HepG2 (cell line): ENCODE measurements at regions not wholly inside any gene's neighbourhood (a gene's known extent, or its start where the extent isn't known, plus 50 kb on each side); places are given as distances from the start of the nearest gene placed in this dataset.

Experiments used
- ATAC-seq: fragments of 200-7000 bp; cut with Tn5 transposase; 3 replicates; pipeline ENCODE4 v1.9.1; 2020; ENCODE audit warnings: mild to moderate bottlenecking, moderate library complexity
- BruUV-seq: library from RNA; stranded (reverse); fragments of 400-500 nt; replicated peaks from 2 replicates; lab custom pipeline; 2021; lab: Mats Ljungman, UMichigan
- CTCF ChIA-PET: fragments of 300-600 bp; formaldehyde crosslinking; extraction: SDS; loops from one replicate; lab custom pipeline; 2021; ENCODE audit warnings: low total read pairs, inconsistent platforms, low intra/inter-chr PET ratio; lab: Yijun Ruan, JAX
- POLR2A ChIA-PET: fragments of 350-600 bp; sonication (Branson Sonifier 250); formaldehyde crosslinking; loops from one replicate; lab custom pipeline; 2020; ENCODE audit warnings: antibody characterized with exemption, inconsistent platforms; lab: Yijun Ruan, JAX
- DNase-seq: peaks from one replicate; pipeline ENCODE4 v3.0.0-alpha.2; 2015; ENCODE audit warnings: low spot score
- FAIRE-seq: peaks from 3 replicates; lab custom pipeline; 2011; peaks lifted over from hg19 to GRCh38; lab: Jason Lieb, UNC
- H2AFZ ChIP-seq: one replicate; pipeline ENCODE4 v1.6.1; 2011; ENCODE audit warnings: low read length, inconsistent platforms
- H3K27ac ChIP-seq: fragments of 300-600 bp; 3 replicates; pipeline ENCODE4 v1.8.0; 2011; ENCODE audit warnings: mixed run types, mild to moderate bottlenecking, mixed read lengths, low read length, inconsistent platforms; ENCODE audit not compliant: insufficient read depth; ENCODE audit errors: extremely low read length
- H3K27me3 ChIP-seq, 2 experiments: fragments of 200-600 bp in 1 of 2; 2 replicates in 1 of 2; 3 replicates in 1 of 2; pipeline versions ENCODE4 v1.6.0 to v1.8.0; 2011; ENCODE audit warnings: low read length in 2 of 2, mild to moderate bottlenecking in 2 of 2, moderate library complexity in 2 of 2, inconsistent platforms in 1 of 2; ENCODE audit not compliant: insufficient read depth in 2 of 2, control insufficient read depth in 1 of 2
- H3K36me3 ChIP-seq, 2 experiments: fragments of 200-600 bp in 1 of 2; replicated peaks in 1 of 2; 2 replicates in 1 of 2; 3 replicates in 1 of 2; pipeline versions ENCODE4 v1.5.1 to v1.8.0; 2011; ENCODE audit warnings: low read length in 2 of 2, inconsistent platforms in 1 of 2; ENCODE audit not compliant: insufficient read depth in 2 of 2, control insufficient read depth in 1 of 2
- H3K4me1 ChIP-seq: 2 replicates; pipeline ENCODE4 v1.5.1; 2012; ENCODE audit warnings: low read length, inconsistent platforms; ENCODE audit not compliant: insufficient read depth
- H3K4me2 ChIP-seq: 2 replicates; pipeline ENCODE4 v1.6.0; 2011; ENCODE audit warnings: low read depth, low read length, inconsistent platforms
- H3K4me3 ChIP-seq, 3 experiments: fragments of 200-600 bp in 1 of 3; sonication (generic), shearing (Covaris generic) in 1 of 3; replicated peaks in 1 of 3; 2 replicates each; pipeline ENCODE4 v1.5.1; 2011 to 2016; ENCODE audit warnings: low read length in 3 of 3, inconsistent platforms in 2 of 3, low read depth in 2 of 3, mild to moderate bottlenecking in 2 of 3, control low read depth in 1 of 3, mixed read lengths in 1 of 3; ENCODE audit not compliant: insufficient read depth in 1 of 3
- H3K79me2 ChIP-seq: one replicate; pipeline ENCODE4 v1.6.1; 2011; ENCODE audit warnings: low read length, inconsistent platforms; ENCODE audit not compliant: insufficient read depth
- H3K9ac ChIP-seq: 2 replicates; pipeline ENCODE4 v1.6.0; 2011; ENCODE audit warnings: mild to moderate bottlenecking, low read depth, low read length, inconsistent platforms; ENCODE audit not compliant: insufficient read depth
- H3K9me3 ChIP-seq: 2 replicates; pipeline ENCODE4 v1.5.1; 2012; ENCODE audit warnings: mild to moderate bottlenecking, low read length
- H4K20me1 ChIP-seq: 2 replicates; pipeline ENCODE4 v1.6.0; 2011; ENCODE audit warnings: inconsistent platforms, mild to moderate bottlenecking, low read length, moderate library complexity; ENCODE audit not compliant: insufficient read depth
- AGO1 ChIP-seq: fragments of 200-400 bp; formaldehyde crosslinking; IDR thresholded peaks from 2 replicates; pipeline ENCODE4 v1.6.1; 2017; ENCODE audit warnings: mild to moderate bottlenecking, low read depth, low read length, moderate library complexity; ENCODE audit not compliant: poor library complexity, severe bottlenecking
- FOXM1 ChIP-seq: sonication (generic); formaldehyde crosslinking; IDR thresholded peaks from 2 replicates; pipeline ENCODE4 v1.5.0; 2020; ENCODE audit warnings: missing genetic modification reagents
- SMARCE1 ChIP-seq: fragments of 450-650 bp; IDR thresholded peaks from 2 replicates; pipeline ENCODE4 v1.6.1; 2017; ENCODE audit warnings: borderline replicate concordance
- ZNF572 ChIP-seq: sonication (generic); formaldehyde crosslinking; IDR thresholded peaks from 2 replicates; pipeline ENCODE4 v1.5.1; 2020; ENCODE audit warnings: mild to moderate bottlenecking, missing genetic modification reagents
- WGBS: methylation state at CpG from one replicate; pipeline ENCODE4 v1.1.6; 2017; ENCODE audit warnings: low lambda C conversion rate; 5-methylcytosine and 5-hydroxymethylcytosine counted together
- in situ Hi-C: cut with HindIII; loops from 2 replicates; pipeline ENCODE4 v1.10.0; 2017; ENCODE audit warnings: low pct_unique_long_range_greater_than_20kb; ENCODE audit not compliant: extremely low pct_ligation_motif_present
- intact Hi-C: fragments of 100-400 bp; cut with micrococcal nuclease; formaldehyde crosslinking; loops from one replicate; pipeline ENCODE4 v1.10.0; 2022; ENCODE audit not compliant: unreplicated experiment
- TF ChIP-seq, protein P1 (sequence below): sonication (generic); formaldehyde crosslinking; IDR thresholded peaks from 2 replicates; pipeline ENCODE4 v1.4.0; 2020; ENCODE audit warnings: missing genetic modification reagents
- TF ChIP-seq, protein P2 (sequence below): sonication (generic); formaldehyde crosslinking; conservative IDR thresholded peaks from 2 replicates; pipeline ENCODE4 v1.5.0; 2020; ENCODE audit warnings: missing genetic modification reagents
- TF ChIP-seq, protein P3 (sequence below), 2 experiments: sonication (generic) in 1 of 2; formaldehyde crosslinking in 1 of 2; IDR thresholded peaks; 2 replicates each; pipeline versions ENCODE4 v1.4.0 to v1.6.1; 2016 to 2020; ENCODE audit warnings: borderline replicate concordance in 1 of 2, low read depth in 1 of 2, mild to moderate bottlenecking in 1 of 2, missing genetic modification reagents in 1 of 2
- TF ChIP-seq, protein P4 (sequence below): IDR thresholded peaks from 2 replicates; pipeline ENCODE4 v1.6.1; 2016; ENCODE audit warnings: control low read depth
- TF ChIP-seq, protein P5 (sequence below): sonication (generic); formaldehyde crosslinking; IDR thresholded peaks from 2 replicates; pipeline ENCODE4 v1.5.1; 2020; ENCODE audit warnings: mild to moderate bottlenecking, missing genetic modification reagents

DNA sequence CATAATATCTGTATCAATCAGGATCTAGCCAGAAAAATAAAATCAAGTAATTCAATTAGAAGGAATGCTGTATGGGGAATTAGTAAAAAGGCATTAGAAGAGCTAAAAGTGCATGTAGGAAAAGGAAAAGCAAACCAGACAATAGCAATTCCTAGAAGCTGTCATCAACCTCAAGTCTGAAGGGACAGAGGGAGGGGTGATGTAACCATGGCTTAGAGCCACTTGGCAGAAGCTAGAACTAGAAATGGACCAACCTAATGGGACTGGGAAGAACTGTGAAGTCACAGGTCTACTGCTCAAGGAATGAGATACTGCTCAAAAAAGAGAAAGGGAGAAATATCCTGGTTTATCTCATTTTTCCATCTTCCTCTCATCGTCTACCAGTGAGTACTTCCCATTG is 590.7 kb upstream of the SGO1 start:
- POLR2A ChIA-PET, result no interaction called here
- no peaks in the 10 kb centered on the region for H4K20me1 ChIP-seq
- no peaks in the 10 kb centered on the region for H3K36me3 ChIP-seq
- peaks cover 23% of the 10 kb centered on the region for H3K4me1 ChIP-seq
- no peak overlapping the region for H3K9ac ChIP-seq
- TF ChIP-seq, protein P1, sequence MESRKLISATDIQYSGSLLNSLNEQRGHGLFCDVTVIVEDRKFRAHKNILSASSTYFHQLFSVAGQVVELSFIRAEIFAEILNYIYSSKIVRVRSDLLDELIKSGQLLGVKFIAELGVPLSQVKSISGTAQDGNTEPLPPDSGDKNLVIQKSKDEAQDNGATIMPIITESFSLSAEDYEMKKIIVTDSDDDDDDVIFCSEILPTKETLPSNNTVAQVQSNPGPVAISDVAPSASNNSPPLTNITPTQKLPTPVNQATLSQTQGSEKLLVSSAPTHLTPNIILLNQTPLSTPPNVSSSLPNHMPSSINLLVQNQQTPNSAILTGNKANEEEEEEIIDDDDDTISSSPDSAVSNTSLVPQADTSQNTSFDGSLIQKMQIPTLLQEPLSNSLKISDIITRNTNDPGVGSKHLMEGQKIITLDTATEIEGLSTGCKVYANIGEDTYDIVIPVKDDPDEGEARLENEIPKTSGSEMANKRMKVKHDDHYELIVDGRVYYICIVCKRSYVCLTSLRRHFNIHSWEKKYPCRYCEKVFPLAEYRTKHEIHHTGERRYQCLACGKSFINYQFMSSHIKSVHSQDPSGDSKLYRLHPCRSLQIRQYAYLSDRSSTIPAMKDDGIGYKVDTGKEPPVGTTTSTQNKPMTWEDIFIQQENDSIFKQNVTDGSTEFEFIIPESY (CRISPR knock-in tag), result no peak
- TF ChIP-seq, protein P2, sequence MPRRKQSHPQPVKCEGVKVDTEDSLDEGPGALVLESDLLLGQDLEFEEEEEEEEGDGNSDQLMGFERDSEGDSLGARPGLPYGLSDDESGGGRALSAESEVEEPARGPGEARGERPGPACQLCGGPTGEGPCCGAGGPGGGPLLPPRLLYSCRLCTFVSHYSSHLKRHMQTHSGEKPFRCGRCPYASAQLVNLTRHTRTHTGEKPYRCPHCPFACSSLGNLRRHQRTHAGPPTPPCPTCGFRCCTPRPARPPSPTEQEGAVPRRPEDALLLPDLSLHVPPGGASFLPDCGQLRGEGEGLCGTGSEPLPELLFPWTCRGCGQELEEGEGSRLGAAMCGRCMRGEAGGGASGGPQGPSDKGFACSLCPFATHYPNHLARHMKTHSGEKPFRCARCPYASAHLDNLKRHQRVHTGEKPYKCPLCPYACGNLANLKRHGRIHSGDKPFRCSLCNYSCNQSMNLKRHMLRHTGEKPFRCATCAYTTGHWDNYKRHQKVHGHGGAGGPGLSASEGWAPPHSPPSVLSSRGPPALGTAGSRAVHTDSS, result no peak
- no peak for TF ChIP-seq FOXM1 (CRISPR knock-in tag)
- no peak for TF ChIP-seq ZNF572
- TF ChIP-seq, protein P3, sequence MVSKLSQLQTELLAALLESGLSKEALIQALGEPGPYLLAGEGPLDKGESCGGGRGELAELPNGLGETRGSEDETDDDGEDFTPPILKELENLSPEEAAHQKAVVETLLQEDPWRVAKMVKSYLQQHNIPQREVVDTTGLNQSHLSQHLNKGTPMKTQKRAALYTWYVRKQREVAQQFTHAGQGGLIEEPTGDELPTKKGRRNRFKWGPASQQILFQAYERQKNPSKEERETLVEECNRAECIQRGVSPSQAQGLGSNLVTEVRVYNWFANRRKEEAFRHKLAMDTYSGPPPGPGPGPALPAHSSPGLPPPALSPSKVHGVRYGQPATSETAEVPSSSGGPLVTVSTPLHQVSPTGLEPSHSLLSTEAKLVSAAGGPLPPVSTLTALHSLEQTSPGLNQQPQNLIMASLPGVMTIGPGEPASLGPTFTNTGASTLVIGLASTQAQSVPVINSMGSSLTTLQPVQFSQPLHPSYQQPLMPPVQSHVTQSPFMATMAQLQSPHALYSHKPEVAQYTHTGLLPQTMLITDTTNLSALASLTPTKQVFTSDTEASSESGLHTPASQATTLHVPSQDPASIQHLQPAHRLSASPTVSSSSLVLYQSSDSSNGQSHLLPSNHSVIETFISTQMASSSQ (IDR thresholded peaks at IDR 0.05; ENCODE audit: low read depth), result no peak
- TF ChIP-seq, protein P3 (CRISPR knock-in tag; IDR thresholded peaks at IDR 0.05; ENCODE audit: borderline replicate concordance), result no peak
- TF ChIP-seq AGO1, result no peak
- TF ChIP-seq, protein P4, sequence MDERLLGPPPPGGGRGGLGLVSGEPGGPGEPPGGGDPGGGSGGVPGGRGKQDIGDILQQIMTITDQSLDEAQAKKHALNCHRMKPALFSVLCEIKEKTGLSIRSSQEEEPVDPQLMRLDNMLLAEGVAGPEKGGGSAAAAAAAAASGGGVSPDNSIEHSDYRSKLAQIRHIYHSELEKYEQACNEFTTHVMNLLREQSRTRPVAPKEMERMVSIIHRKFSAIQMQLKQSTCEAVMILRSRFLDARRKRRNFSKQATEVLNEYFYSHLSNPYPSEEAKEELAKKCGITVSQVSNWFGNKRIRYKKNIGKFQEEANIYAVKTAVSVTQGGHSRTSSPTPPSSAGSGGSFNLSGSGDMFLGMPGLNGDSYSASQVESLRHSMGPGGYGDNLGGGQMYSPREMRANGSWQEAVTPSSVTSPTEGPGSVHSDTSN, result no peak
- TF ChIP-seq SMARCE1, result no peak
- TF ChIP-seq, protein P5, sequence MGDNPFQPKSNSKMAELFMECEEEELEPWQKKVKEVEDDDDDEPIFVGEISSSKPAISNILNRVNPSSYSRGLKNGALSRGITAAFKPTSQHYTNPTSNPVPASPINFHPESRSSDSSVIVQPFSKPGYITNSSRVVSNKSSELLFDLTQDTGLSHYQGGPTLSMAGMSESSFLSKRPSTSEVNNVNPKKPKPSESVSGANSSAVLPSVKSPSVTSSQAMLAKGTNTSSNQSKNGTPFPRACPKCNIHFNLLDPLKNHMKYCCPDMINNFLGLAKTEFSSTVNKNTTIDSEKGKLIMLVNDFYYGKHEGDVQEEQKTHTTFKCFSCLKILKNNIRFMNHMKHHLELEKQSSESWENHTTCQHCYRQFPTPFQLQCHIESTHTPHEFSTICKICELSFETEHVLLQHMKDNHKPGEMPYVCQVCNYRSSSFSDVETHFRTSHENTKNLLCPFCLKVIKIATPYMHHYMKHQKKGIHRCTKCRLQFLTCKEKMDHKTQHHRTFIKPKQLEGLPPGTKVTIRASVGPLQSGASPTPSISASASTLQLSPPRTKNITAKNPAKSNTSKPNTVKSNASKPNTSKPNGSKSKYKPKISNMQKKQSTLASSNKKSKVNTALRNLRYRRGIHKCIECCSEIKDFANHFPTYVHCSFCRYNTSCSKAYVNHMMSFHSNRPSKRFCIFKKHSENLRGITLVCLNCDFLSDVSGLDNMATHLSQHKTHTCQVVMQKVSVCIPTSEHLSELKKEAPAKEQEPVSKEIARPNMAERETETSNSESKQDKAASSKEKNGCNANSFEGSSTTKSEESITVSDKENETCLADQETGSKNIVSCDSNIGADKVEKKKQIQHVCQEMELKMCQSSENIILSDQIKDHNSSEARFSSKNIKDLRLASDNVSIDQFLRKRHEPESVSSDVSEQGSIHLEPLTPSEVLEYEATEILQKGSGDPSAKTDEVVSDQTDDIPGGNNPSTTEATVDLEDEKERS (CRISPR knock-in tag), result no peak
- no TSS peak for BruUV-seq
- no peaks in the 10 kb centered on the region for H3K27me3 ChIP-seq
- CTCF ChIA-PET, result no interaction called here
- intact Hi-C loops (no loop called here), in situ Hi-C loops (no loop called here)
- H3K4me3 ChIP-seq, result no peak overlapping the region
- H2AFZ ChIP-seq, result no peak overlapping the region
- H3K27ac ChIP-seq, result no peak overlapping the region
- H3K4me2 ChIP-seq, result no peak overlapping the region
- H3K9me3 ChIP-seq, result peaks cover 92% of the 10 kb centered on the region
- DNase-seq (no peak), ATAC-seq (no peak), FAIRE-seq (no peak)
- WGBS, result 0% methylated on average over 1 of the region's 1 CpG
- no peaks in the 10 kb centered on the region for H3K79me2 ChIP-seq
